Ishikawa (cell line): ENCODE measurements at regions not wholly inside any gene's neighbourhood (a gene's known extent, or its start where the extent isn't known, plus 50 kb on each side); places are given as distances from the start of the nearest gene placed in this dataset.

Source experiments
- CEBPB ChIP-seq: IDR thresholded peaks from 2 replicates; pipeline ENCODE4 v1.6.1; 2012
- CREB1 ChIP-seq: IDR thresholded peaks from 2 replicates; pipeline ENCODE4 v1.6.1; 2012; ENCODE audit warnings: low read depth
- EGR1 ChIP-seq: IDR thresholded peaks from 2 replicates; pipeline ENCODE4 v1.6.1; 2012
- EP300 ChIP-seq: IDR thresholded peaks from 2 replicates; pipeline ENCODE4 v1.6.1; 2012; ENCODE audit warnings: borderline replicate concordance
- FOXM1 ChIP-seq: IDR thresholded peaks from 2 replicates; pipeline ENCODE4 v1.6.1; 2012; ENCODE audit warnings: low read depth, borderline replicate concordance
- MAX ChIP-seq: IDR thresholded peaks from 2 replicates; pipeline ENCODE4 v1.6.1; 2012
- NFIC ChIP-seq: IDR thresholded peaks from 2 replicates; pipeline ENCODE4 v1.6.1; 2012
- RAD21 ChIP-seq: IDR thresholded peaks from 2 replicates; pipeline ENCODE4 v1.6.1; 2012; ENCODE audit warnings: low read depth
- REST ChIP-seq: IDR thresholded peaks from 2 replicates; pipeline ENCODE4 v1.6.1; 2012; ENCODE audit warnings: low read depth, mild to moderate bottlenecking
- TAF1 ChIP-seq: IDR thresholded peaks from 2 replicates; pipeline ENCODE4 v1.6.1; 2012; ENCODE audit warnings: low read depth, mild to moderate bottlenecking
- TCF12 ChIP-seq: IDR thresholded peaks from 2 replicates; pipeline ENCODE4 v1.6.1; 2012; ENCODE audit warnings: low read depth
- USF1 ChIP-seq: IDR thresholded peaks from 2 replicates; pipeline ENCODE4 v1.6.1; 2012
- YY1 ChIP-seq: IDR thresholded peaks from 2 replicates; pipeline ENCODE4 v1.6.1; 2012; ENCODE audit warnings: low read depth
- ZBTB7A ChIP-seq: IDR thresholded peaks from 2 replicates; pipeline ENCODE4 v1.6.1; 2012; ENCODE audit warnings: low read depth

- TF ChIP-seq CEBPB (no peak), MAX (no peak), USF1 (no peak), EP300 (no peak), RAD21 (no peak), YY1 (no peak), TCF12 (no peak), TAF1 (no peak), NFIC (no peak), REST (no peak), ZBTB7A (no peak), FOXM1 (no peak), EGR1 (no peak), CREB1 (no peak)
Measured at GRCh38 chr4:140229881-140230280, 75.9 kb upstream of the MAML3 start.
